SU-DHL-6 (cell line): ENCODE measurements at regions not wholly inside any gene's neighbourhood (a gene's known extent, or its start where the extent isn't known, plus 50 kb on each side); places are given as distances from the start of the nearest gene placed in this dataset.

Experiments
- CTCF ChIP-seq: fragments of 200-600 bp; sonication (generic); IDR thresholded peaks from one replicate; pipeline ENCODE4 v1.5.1; 2017; ENCODE audit warnings: antibody characterized with exemption, mild to moderate bottlenecking, low read length, moderate library complexity; ENCODE audit not compliant: insufficient read depth, poor library complexity, severe bottlenecking
- EZH2phosphoT487 ChIP-seq: fragments of 200-600 bp; sonication (generic), shearing (Covaris generic); conservative IDR thresholded peaks from 2 replicates; pipeline ENCODE4 v1.6.1; 2018; ENCODE audit warnings: mild to moderate bottlenecking, antibody characterized with exemption, low read length, moderate library complexity, mixed read lengths

GRCh38 chr21:35197191-35197590 lies 148.1 kb upstream of the RUNX1 start:
- TF ChIP-seq CTCF (no peak), EZH2phosphoT487 (no peak)
